SU-DHL-6 (cell line): ENCODE measurements at regions not wholly inside any gene's neighbourhood (a gene's known extent, or its start where the extent isn't known, plus 50 kb on each side); places are given as distances from the start of the nearest gene placed in this dataset.

Experiments used
- H2AFZ ChIP-seq: fragments of 200-600 bp; sonication (generic); 2 replicates; pipeline ENCODE4 v1.6.1; 2014; ENCODE audit warnings: low read depth, mild to moderate bottlenecking, moderate library complexity, mixed read lengths, antibody characterized with exemption, low read length; ENCODE audit not compliant: severe bottlenecking
- H3F3A ChIP-seq: fragments of 200-600 bp; shearing (Covaris generic); 2 replicates; pipeline ENCODE4 v1.6.0; 2016; ENCODE audit warnings: antibody characterized with exemption, mild to moderate bottlenecking; ENCODE audit not compliant: insufficient read depth
- H3K27ac ChIP-seq: fragments of 200-600 bp; sonication (generic); 2 replicates; pipeline ENCODE4 v1.5.1; 2016; ENCODE audit warnings: low read depth, mild to moderate bottlenecking, low read length, moderate library complexity, mixed read lengths
- H3K27me3 ChIP-seq: fragments of 200-600 bp; sonication (generic), shearing (Covaris generic); 2 replicates; pipeline ENCODE4 v1.6.0; 2014; ENCODE audit warnings: mild to moderate bottlenecking, low read length
- H3K36me3 ChIP-seq: fragments of 200-600 bp; sonication (generic); 2 replicates; pipeline ENCODE4 v1.6.1; 2014; ENCODE audit warnings: mild to moderate bottlenecking, low read length, mixed read lengths
- H3K4me2 ChIP-seq: fragments of 300-600, 200-600 bp; shearing (Covaris generic), sonication (generic); 2 replicates; pipeline ENCODE4 v1.6.0; 2014; ENCODE audit warnings: low read length, low read depth, mild to moderate bottlenecking; ENCODE audit not compliant: poor library complexity, severe bottlenecking
- H3K4me3 ChIP-seq: fragments of 200-600 bp; sonication (generic); 2 replicates; pipeline ENCODE4 v1.5.1; 2014; ENCODE audit warnings: antibody characterized with exemption, low read length, mild to moderate bottlenecking, mixed read lengths; ENCODE audit not compliant: insufficient read depth, poor library complexity, severe bottlenecking
- H3K79me2 ChIP-seq: fragments of 200-600 bp; sonication (generic); 2 replicates; pipeline ENCODE4 v1.6.1; 2014; ENCODE audit warnings: mild to moderate bottlenecking, low read length, moderate library complexity; ENCODE audit not compliant: insufficient read depth
- H3K9ac ChIP-seq: fragments of 200-600 bp; sonication (generic); 2 replicates; pipeline ENCODE4 v1.7.0; 2014; ENCODE audit warnings: mild to moderate bottlenecking, low read length
- H3K9me2 ChIP-seq: fragments of 200-600 bp; sonication (generic); replicated peaks from 2 replicates; pipeline ENCODE4 v1.6.1; 2014; ENCODE audit warnings: low read length; ENCODE audit not compliant: insufficient read depth
- H3K9me3 ChIP-seq: fragments of 200-600 bp; sonication (generic); 2 replicates; pipeline ENCODE4 v1.6.1; 2014; ENCODE audit warnings: low read length, mixed read lengths; ENCODE audit not compliant: insufficient read depth
- H4K20me1 ChIP-seq: fragments of 200-600 bp; sonication (generic); 2 replicates; pipeline ENCODE4 v1.6.1; 2014; ENCODE audit warnings: low read depth, mild to moderate bottlenecking, antibody characterized with exemption, low read length, moderate library complexity, mixed read lengths
- EZH2phosphoT487 ChIP-seq: fragments of 200-600 bp; sonication (generic), shearing (Covaris generic); conservative IDR thresholded peaks from 2 replicates; pipeline ENCODE4 v1.6.1; 2018; ENCODE audit warnings: mild to moderate bottlenecking, antibody characterized with exemption, low read length, moderate library complexity, mixed read lengths
- TF ChIP-seq, protein P1 (sequence below): fragments of 200-600 bp; sonication (generic); IDR thresholded peaks from one replicate; pipeline ENCODE4 v1.5.1; 2017; ENCODE audit warnings: antibody characterized with exemption, mild to moderate bottlenecking, low read length, moderate library complexity; ENCODE audit not compliant: insufficient read depth, poor library complexity, severe bottlenecking

DNA sequence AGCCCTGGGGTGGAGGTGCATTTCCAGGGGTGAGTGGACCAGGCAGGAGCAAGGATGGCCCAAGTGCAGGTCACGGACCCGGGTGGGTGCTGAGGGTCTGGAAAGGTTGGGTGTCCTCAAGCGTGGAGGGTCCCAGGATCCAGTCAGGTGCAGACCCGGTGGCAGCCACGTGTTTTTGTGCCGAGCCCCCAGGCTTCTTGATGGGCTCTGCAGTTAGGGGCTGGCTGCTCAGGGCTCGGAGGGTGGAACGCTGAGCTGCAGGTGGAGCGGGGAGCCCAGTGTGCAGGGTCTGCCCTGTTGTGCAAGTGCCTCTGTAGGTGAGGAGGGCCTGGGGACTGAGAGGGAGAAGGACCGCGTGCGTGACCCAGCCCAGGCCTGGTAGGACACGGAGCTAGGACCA is 70.9 kb upstream of the HLA-E start:
- no peaks in the 10 kb centered on the region for H3F3A ChIP-seq
- H3K9me2 ChIP-seq = no peaks in the 10 kb centered on the region
- H3K4me3 ChIP-seq = no peak overlapping the region
- peaks cover 4% of the 10 kb centered on the region; the same call in 1 of the 2 replicates for H3K27me3 ChIP-seq
- no peaks in the 10 kb centered on the region for H3K9me3 ChIP-seq
- H3K4me2 ChIP-seq = no peak overlapping the region
- H4K20me1 ChIP-seq = no peaks in the 10 kb centered on the region
- H3K36me3 ChIP-seq = no peaks in the 10 kb centered on the region
- no peak overlapping the region for H2AFZ ChIP-seq
- no peak overlapping the region for H3K9ac ChIP-seq
- H3K79me2 ChIP-seq = no peaks in the 10 kb centered on the region
- TF ChIP-seq, protein P1, sequence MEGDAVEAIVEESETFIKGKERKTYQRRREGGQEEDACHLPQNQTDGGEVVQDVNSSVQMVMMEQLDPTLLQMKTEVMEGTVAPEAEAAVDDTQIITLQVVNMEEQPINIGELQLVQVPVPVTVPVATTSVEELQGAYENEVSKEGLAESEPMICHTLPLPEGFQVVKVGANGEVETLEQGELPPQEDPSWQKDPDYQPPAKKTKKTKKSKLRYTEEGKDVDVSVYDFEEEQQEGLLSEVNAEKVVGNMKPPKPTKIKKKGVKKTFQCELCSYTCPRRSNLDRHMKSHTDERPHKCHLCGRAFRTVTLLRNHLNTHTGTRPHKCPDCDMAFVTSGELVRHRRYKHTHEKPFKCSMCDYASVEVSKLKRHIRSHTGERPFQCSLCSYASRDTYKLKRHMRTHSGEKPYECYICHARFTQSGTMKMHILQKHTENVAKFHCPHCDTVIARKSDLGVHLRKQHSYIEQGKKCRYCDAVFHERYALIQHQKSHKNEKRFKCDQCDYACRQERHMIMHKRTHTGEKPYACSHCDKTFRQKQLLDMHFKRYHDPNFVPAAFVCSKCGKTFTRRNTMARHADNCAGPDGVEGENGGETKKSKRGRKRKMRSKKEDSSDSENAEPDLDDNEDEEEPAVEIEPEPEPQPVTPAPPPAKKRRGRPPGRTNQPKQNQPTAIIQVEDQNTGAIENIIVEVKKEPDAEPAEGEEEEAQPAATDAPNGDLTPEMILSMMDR = no peak
- no peak for TF ChIP-seq EZH2phosphoT487
- H3K27ac ChIP-seq = no peak overlapping the region

DNA sequence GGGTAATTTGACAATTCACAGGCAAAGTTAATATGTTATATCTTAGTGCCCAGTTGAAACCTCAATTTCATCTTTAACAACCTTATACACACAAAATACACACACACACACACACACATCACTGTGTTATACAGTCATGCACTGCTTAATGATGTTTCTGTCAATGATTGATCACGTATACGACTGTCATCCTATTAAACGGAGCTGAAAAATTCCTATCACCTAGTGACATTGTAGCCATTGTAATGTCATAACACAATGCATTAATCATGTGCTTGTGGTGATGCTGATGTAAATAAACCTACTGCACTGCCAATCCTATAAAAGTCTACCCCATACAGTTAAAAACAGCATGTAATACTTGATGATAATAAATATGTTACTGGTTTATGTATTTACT is 64.8 kb upstream of the HLA-E start:
- Histone ChIP-seq H3K9ac (no peak overlapping the region), H3F3A (no peaks in the 10 kb centered on the region), H3K36me3 (no peaks in the 10 kb centered on the region), H3K27me3 (peaks cover 4% of the 10 kb centered on the region; the same call in 1 of the 2 replicates), H3K4me2 (no peak overlapping the region), H3K9me2 (no peaks in the 10 kb centered on the region), H3K9me3 (no peaks in the 10 kb centered on the region), H4K20me1 (no peaks in the 10 kb centered on the region), H2AFZ (no peak overlapping the region), H3K79me2 (no peaks in the 10 kb centered on the region), H3K4me3 (no peak overlapping the region), H3K27ac (no peak overlapping the region)
- TF ChIP-seq EZH2phosphoT487 = no peak
- TF ChIP-seq, protein P1 = no peak
